Kidney epithelial cell (primary cell): ENCODE measurements at regions not wholly inside any gene's neighbourhood (a gene's known extent, or its start where the extent isn't known, plus 50 kb on each side); places are given as distances from the start of the nearest gene placed in this dataset.
A peak's percentile ranks its signal among the peaks of the same experiment; 100 is the strongest.

Source experiments
- DNase-seq: peaks from one replicate; pipeline ENCODE4 v3.0.0-alpha.2; 2010; ENCODE audit warnings: low read depth
- H3K27me3 ChIP-seq: 2 replicates; pipeline ENCODE4 v1.6.0; 2011; ENCODE audit warnings: low read length; ENCODE audit not compliant: control insufficient read depth, insufficient read depth
- H3K36me3 ChIP-seq: 2 replicates; pipeline ENCODE4 v1.5.1; 2011; ENCODE audit warnings: low read length; ENCODE audit not compliant: control insufficient read depth, insufficient read depth
- H3K4me3 ChIP-seq: 2 replicates; pipeline ENCODE4 v1.5.1; 2011; ENCODE audit warnings: low read depth, mild to moderate bottlenecking, control low read depth, low read length
- CTCF ChIP-seq: IDR thresholded peaks from 2 replicates; pipeline ENCODE4 v1.5.1; 2011; ENCODE audit warnings: mild to moderate bottlenecking, moderate library complexity, low read length, control low read depth, inconsistent platforms; ENCODE audit not compliant: insufficient read depth, poor library complexity, severe bottlenecking

GRCh38 chr14:53338192-53338591 is 185.1 kb upstream of the DDHD1 start:
- TF ChIP-seq CTCF: no peak
- Histone ChIP-seq H3K4me3 (no peak overlapping the region), H3K36me3 (no peaks in the 10 kb centered on the region), H3K27me3 (no peaks in the 10 kb centered on the region)
- DNase-seq: peak; percentile 5

- no peak overlapping the region for H3K4me3 ChIP-seq
- no peak for DNase-seq
- no peaks in the 10 kb centered on the region for H3K36me3 ChIP-seq
- no peaks in the 10 kb centered on the region for H3K27me3 ChIP-seq
- no peak for TF ChIP-seq CTCF
Observed at GRCh38 chr14:53336729-53337128, 183.6 kb upstream of the DDHD1 start.

GRCh38 chr14:53333809-53334208 is 180.7 kb upstream of the DDHD1 start:
- Histone ChIP-seq H3K27me3 (no peaks in the 10 kb centered on the region), H3K4me3 (no peak overlapping the region), H3K36me3 (no peaks in the 10 kb centered on the region)
- TF ChIP-seq CTCF: no peak
- DNase-seq: no peak

GRCh38 chr14:53331921-53332320 is 178.8 kb upstream of the DDHD1 start:
- Histone ChIP-seq H3K36me3 (no peaks in the 10 kb centered on the region), H3K4me3 (no peak overlapping the region), H3K27me3 (no peaks in the 10 kb centered on the region)
- no peak for DNase-seq
- no peak for TF ChIP-seq CTCF

GRCh38 chr14:53331247-53331646 is 178.1 kb upstream of the DDHD1 start:
- DNase-seq: peak; percentile 42
- no peaks in the 10 kb centered on the region for H3K36me3 ChIP-seq
- TF ChIP-seq CTCF: no peak
- H3K4me3 ChIP-seq: no peak overlapping the region
- H3K27me3 ChIP-seq: no peaks in the 10 kb centered on the region

GRCh38 chr14:53330441-53330840 is 177.3 kb upstream of the DDHD1 start:
- TF ChIP-seq CTCF: no peak
- Histone ChIP-seq H3K36me3 (no peaks in the 10 kb centered on the region), H3K27me3 (no peaks in the 10 kb centered on the region), H3K4me3 (no peak overlapping the region)
- no peak for DNase-seq
